Endothelial cell (in vitro differentiated cells): ENCODE measurements at regions not wholly inside any gene's neighbourhood (a gene's known extent, or its start where the extent isn't known, plus 50 kb on each side); places are given as distances from the start of the nearest gene placed in this dataset.

ENCODE experiments used
- DNase-seq: peaks from one replicate; pipeline ENCODE4 v3.0.0; 2021; ENCODE audit warnings: low spot score
- H3K27ac Mint-ChIP-seq: one replicate; pipeline ENCODE4 v1.8.0; 2021; ENCODE audit warnings: mixed read lengths, inconsistent platforms; ENCODE audit not compliant: unreplicated experiment
- H3K27me3 Mint-ChIP-seq: one replicate; pipeline ENCODE4 v1.8.0; 2021; ENCODE audit warnings: mild to moderate bottlenecking, moderate library complexity, mixed read lengths, inconsistent platforms; ENCODE audit not compliant: unreplicated experiment
- H3K36me3 Mint-ChIP-seq: one replicate; pipeline ENCODE4 v1.8.0; 2021; ENCODE audit warnings: mild to moderate bottlenecking, low read depth, mixed read lengths, inconsistent platforms; ENCODE audit not compliant: unreplicated experiment
- H3K4me1 Mint-ChIP-seq: one replicate; pipeline ENCODE4 v1.8.0; 2021; ENCODE audit warnings: mild to moderate bottlenecking, mixed read lengths, inconsistent platforms; ENCODE audit not compliant: unreplicated experiment
- H3K4me3 Mint-ChIP-seq: one replicate; pipeline ENCODE4 v1.8.0; 2021; ENCODE audit warnings: mild to moderate bottlenecking, mixed read lengths, inconsistent platforms; ENCODE audit not compliant: unreplicated experiment
- H3K9me3 Mint-ChIP-seq: one replicate; pipeline ENCODE4 v1.8.0; 2021; ENCODE audit warnings: mixed read lengths, inconsistent platforms; ENCODE audit not compliant: unreplicated experiment
- CTCF ChIP-seq: fragments of 200-600 bp; sonication (generic); IDR thresholded peaks from one replicate; pipeline ENCODE4 v1.5.0; 2021; ENCODE audit warnings: antibody characterized with exemption; ENCODE audit not compliant: unreplicated experiment

DNA sequence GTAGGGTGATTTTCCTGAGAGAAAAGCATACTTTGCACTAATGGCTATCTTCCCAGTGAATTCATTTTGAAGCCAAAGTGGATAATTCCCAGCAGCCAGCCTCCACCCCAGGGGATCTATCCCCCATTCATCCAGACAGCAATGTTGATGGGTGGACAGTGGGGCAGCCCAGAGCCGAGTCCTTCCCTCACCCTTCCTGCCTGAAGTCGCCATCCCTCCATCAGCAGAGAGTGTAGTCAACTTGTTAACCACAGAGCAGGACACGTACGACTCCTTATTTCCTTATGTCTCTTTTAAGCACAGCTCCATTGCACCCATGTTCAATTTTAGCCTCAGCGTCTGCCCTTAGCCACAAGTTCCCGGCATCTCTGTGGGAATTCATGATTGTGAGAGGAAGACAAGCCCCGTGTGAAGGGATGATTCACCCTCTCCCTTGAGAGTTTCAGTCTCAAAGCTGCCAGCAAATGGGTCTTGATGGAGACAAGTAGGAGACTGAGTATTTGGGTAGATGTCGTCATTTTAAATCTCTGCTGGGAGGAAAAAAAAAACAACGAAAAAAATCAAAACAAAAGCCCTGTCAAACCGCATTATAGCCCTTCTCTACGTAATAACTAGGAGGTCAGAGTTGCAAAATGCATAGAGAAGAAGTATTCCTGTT lies 58.3 kb upstream of the MEDAG start:
- Mint-ChIP-seq H3K4me1 (peaks cover 3% of the 10 kb centered on the region), H3K9me3 (no peaks in the 10 kb centered on the region), H3K4me3 (no peak overlapping the region), H3K27me3 (no peaks in the 10 kb centered on the region), H3K27ac (no peak overlapping the region), H3K36me3 (no peaks in the 10 kb centered on the region)
- TF ChIP-seq CTCF, result no peak
- no peak for DNase-seq

- no peaks in the 10 kb centered on the region for H3K36me3 Mint-ChIP-seq
- no peaks in the 10 kb centered on the region for H3K27me3 Mint-ChIP-seq
- H3K9me3 Mint-ChIP-seq, result no peaks in the 10 kb centered on the region
- DNase-seq, result no peak
- peaks cover 3% of the 10 kb centered on the region for H3K4me1 Mint-ChIP-seq
- H3K27ac Mint-ChIP-seq, result no peak overlapping the region
- TF ChIP-seq CTCF, result no peak
- no peak overlapping the region for H3K4me3 Mint-ChIP-seq
Measured at GRCh38 chr13:30848332-30849027, 57.6 kb upstream of the MEDAG start.

- TF ChIP-seq CTCF, result no peak
- Mint-ChIP-seq H3K27ac (no peak overlapping the region), H3K4me1 (peaks cover 3% of the 10 kb centered on the region), H3K27me3 (no peaks in the 10 kb centered on the region), H3K4me3 (no peak overlapping the region), H3K36me3 (no peaks in the 10 kb centered on the region), H3K9me3 (no peaks in the 10 kb centered on the region)
- no peak for DNase-seq
Measured at GRCh38 chr13:30849611-30850010, 56.5 kb upstream of the MEDAG start.

GRCh38 chr13:30850204-30850866 lies 55.7 kb upstream of the MEDAG start:
- H3K4me1 Mint-ChIP-seq, result peaks cover 3% of the 10 kb centered on the region
- H3K4me3 Mint-ChIP-seq, result no peak overlapping the region
- no peak for TF ChIP-seq CTCF
- no peak overlapping the region for H3K27ac Mint-ChIP-seq
- no peak for DNase-seq
- H3K27me3 Mint-ChIP-seq, result no peaks in the 10 kb centered on the region
- no peaks in the 10 kb centered on the region for H3K36me3 Mint-ChIP-seq
- no peaks in the 10 kb centered on the region for H3K9me3 Mint-ChIP-seq

DNA sequence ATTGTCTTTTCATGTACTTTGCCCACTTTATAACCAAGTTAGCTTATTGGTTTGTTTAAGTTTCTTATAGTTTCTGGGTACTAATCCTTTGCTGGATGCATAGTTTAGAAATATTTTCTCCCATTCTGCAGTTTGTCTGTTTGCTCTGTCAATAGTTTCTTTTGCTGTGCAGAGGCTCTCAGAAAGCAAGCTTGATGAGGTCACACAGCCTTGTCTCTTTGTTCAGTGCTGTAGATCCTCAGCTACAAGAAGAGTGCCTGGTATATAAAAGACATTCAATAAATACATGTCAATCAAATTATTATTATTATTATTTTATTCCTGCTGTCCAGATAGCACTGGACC lies 55.2 kb upstream of the MEDAG start:
- TF ChIP-seq CTCF, result no peak
- DNase-seq, result no peak
- no peak overlapping the region for H3K27ac Mint-ChIP-seq
- H3K4me3 Mint-ChIP-seq, result no peak overlapping the region
- H3K4me1 Mint-ChIP-seq, result no peaks in the 10 kb centered on the region
- no peaks in the 10 kb centered on the region for H3K9me3 Mint-ChIP-seq
- no peaks in the 10 kb centered on the region for H3K36me3 Mint-ChIP-seq
- no peaks in the 10 kb centered on the region for H3K27me3 Mint-ChIP-seq
